ENCODE measurements at regions not wholly inside any gene's neighbourhood (a gene's known extent, or its start where the extent isn't known, plus 50 kb on each side); places are given as distances from the start of the nearest gene placed in this dataset.

DNA sequence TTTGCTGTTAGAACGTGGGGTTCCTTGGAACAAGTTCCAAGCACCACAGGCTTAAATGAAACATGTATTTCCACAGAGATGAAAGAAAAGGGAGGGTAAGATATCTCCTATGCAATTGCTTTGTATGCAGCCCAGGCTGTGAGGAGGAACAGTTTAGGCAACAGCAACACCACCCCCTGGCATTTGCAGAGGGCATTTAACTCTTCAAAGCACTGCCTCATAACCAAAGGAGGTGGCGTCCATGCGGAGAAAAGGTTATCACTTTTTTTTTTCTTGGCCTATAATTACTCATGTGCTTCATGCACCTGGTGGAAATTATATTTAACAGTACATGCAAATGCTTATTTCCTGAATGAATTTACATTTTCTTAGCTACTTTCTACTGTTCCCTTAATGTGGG lies 286.0 kb downstream of the LPIN1 start:
- no peak for TF ChIP-seq POLR2A (IDR thresholded peaks at IDR 0.05)
- TF ChIP-seq, protein P1, sequence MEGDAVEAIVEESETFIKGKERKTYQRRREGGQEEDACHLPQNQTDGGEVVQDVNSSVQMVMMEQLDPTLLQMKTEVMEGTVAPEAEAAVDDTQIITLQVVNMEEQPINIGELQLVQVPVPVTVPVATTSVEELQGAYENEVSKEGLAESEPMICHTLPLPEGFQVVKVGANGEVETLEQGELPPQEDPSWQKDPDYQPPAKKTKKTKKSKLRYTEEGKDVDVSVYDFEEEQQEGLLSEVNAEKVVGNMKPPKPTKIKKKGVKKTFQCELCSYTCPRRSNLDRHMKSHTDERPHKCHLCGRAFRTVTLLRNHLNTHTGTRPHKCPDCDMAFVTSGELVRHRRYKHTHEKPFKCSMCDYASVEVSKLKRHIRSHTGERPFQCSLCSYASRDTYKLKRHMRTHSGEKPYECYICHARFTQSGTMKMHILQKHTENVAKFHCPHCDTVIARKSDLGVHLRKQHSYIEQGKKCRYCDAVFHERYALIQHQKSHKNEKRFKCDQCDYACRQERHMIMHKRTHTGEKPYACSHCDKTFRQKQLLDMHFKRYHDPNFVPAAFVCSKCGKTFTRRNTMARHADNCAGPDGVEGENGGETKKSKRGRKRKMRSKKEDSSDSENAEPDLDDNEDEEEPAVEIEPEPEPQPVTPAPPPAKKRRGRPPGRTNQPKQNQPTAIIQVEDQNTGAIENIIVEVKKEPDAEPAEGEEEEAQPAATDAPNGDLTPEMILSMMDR (IDR thresholded peaks at IDR 0.05): no peak
